IMR-90 (cell line): ENCODE measurements at regions not wholly inside any gene's neighbourhood (a gene's known extent, or its start where the extent isn't known, plus 50 kb on each side); places are given as distances from the start of the nearest gene placed in this dataset.
A peak's percentile ranks its signal among the peaks of the same experiment; 100 is the strongest.

ENCODE experiments used
- ATAC-seq: fragments of 200-7000 bp; cut with Tn5 transposase; 2 replicates; pipeline ENCODE4 v1.9.1; 2020; ENCODE audit warnings: low read depth, mild to moderate bottlenecking, moderate library complexity
- BruUV-seq: library from RNA; stranded (reverse); fragments of 400-500 nt; replicated peaks from 2 replicates; lab custom pipeline; 2021; lab: Mats Ljungman, UMichigan
- CTCF ChIA-PET: fragments of 300-600 bp; formaldehyde crosslinking; extraction: SDS; loops from one replicate; lab custom pipeline; 2021; ENCODE audit warnings: antibody characterized with exemption; lab: Yijun Ruan, JAX
- POLR2A ChIA-PET: fragments of 300-600 bp; sonication (Branson Sonifier 250); formaldehyde crosslinking; loops from one replicate; lab custom pipeline; 2022; ENCODE audit warnings: antibody characterized with exemption; ENCODE audit not compliant: unreplicated experiment; lab: Charles Lee
- DNase-seq: peaks from one replicate; pipeline ENCODE4 v3.0.0; 2013
- H2AFZ ChIP-seq: replicated peaks from 2 replicates; pipeline ENCODE3; 2013; ENCODE audit warnings: low read length, mild to moderate bottlenecking; ENCODE audit not compliant: poor library complexity
- H2AK5ac ChIP-seq: 2 replicates; pipeline ENCODE4 v1.6.1; 2013; ENCODE audit warnings: low read depth, low read length, inconsistent platforms
- H2AK9ac ChIP-seq: replicated peaks from 2 replicates; pipeline ENCODE3; 2013; ENCODE audit warnings: mild to moderate bottlenecking, low read depth, low read length, moderate library complexity; ENCODE audit not compliant: poor library complexity
- H2BK120ac ChIP-seq: 2 replicates; pipeline ENCODE4 v1.6.1; 2013; ENCODE audit warnings: low read depth, low read length, inconsistent platforms
- H2BK15ac ChIP-seq: 3 replicates; pipeline ENCODE4 v1.6.1; 2013; ENCODE audit warnings: low read depth, low read length, inconsistent platforms
- H2BK20ac ChIP-seq: 2 replicates; pipeline ENCODE4 v1.6.1; 2013; ENCODE audit warnings: low read depth, mild to moderate bottlenecking, inconsistent platforms, low read length, moderate library complexity
- H2BK5ac ChIP-seq: 2 replicates; pipeline ENCODE4 v1.6.1; 2013; ENCODE audit warnings: mild to moderate bottlenecking, low read depth, low read length, inconsistent platforms; ENCODE audit not compliant: poor library complexity, severe bottlenecking
- H3K14ac ChIP-seq: replicated peaks from 2 replicates; pipeline ENCODE4 v1.6.1; 2013; ENCODE audit warnings: low read depth, low read length, inconsistent platforms
- H3K18ac ChIP-seq: 2 replicates; pipeline ENCODE4 v1.6.1; 2013; ENCODE audit warnings: low read depth, low read length, control low read depth
- H3K23ac ChIP-seq: 2 replicates; pipeline ENCODE4 v1.6.1; 2013; ENCODE audit warnings: low read depth, low read length, inconsistent platforms
- H3K27ac ChIP-seq: 2 replicates; pipeline ENCODE4 v1.5.1; 2013; ENCODE audit warnings: mild to moderate bottlenecking, control low read depth, low read length; ENCODE audit not compliant: insufficient read depth
- H3K27me3 ChIP-seq: 2 replicates; pipeline ENCODE4 v1.6.1; 2013; ENCODE audit warnings: low read length; ENCODE audit not compliant: control insufficient read depth, insufficient read depth
- H3K36me3 ChIP-seq: 2 replicates; pipeline ENCODE4 v1.6.1; 2013; ENCODE audit warnings: low read length, mixed read lengths; ENCODE audit not compliant: control insufficient read depth, insufficient read depth
- H3K4ac ChIP-seq: 2 replicates; pipeline ENCODE4 v1.6.1; 2013; ENCODE audit warnings: low read depth, low read length, inconsistent platforms
- H3K4me1 ChIP-seq: 2 replicates; pipeline ENCODE4 v1.6.1; 2013; ENCODE audit warnings: low read length, mixed read lengths; ENCODE audit not compliant: control insufficient read depth, insufficient read depth
- H3K4me2 ChIP-seq: 2 replicates; pipeline ENCODE4 v1.6.1; 2013; ENCODE audit warnings: low read depth, mild to moderate bottlenecking, control low read depth, low read length, moderate library complexity
- H3K4me3 ChIP-seq: 2 replicates; pipeline ENCODE4 v1.5.1; 2013; ENCODE audit warnings: low read depth, mild to moderate bottlenecking, control low read depth, low read length, moderate library complexity; ENCODE audit not compliant: insufficient read depth
- H3K56ac ChIP-seq: 2 replicates; pipeline ENCODE4 v1.6.1; 2013; ENCODE audit warnings: low read length, inconsistent platforms; ENCODE audit not compliant: insufficient read depth; ENCODE audit errors: extremely low read depth
- H3K79me1 ChIP-seq, 2 experiments: 2 replicates each; pipeline ENCODE4 v1.6.1; 2013; ENCODE audit warnings: low read length in 2 of 2, inconsistent platforms in 1 of 2, low read depth in 1 of 2
- H3K9ac ChIP-seq: 2 replicates; pipeline ENCODE4 v1.6.1; 2013; ENCODE audit warnings: low read depth, low read length, control low read depth
- H3K9me1 ChIP-seq: 2 replicates; pipeline ENCODE4 v1.6.1; 2013; ENCODE audit warnings: low read length, inconsistent platforms; ENCODE audit not compliant: insufficient read depth
- H3K9me3 ChIP-seq: 2 replicates; pipeline ENCODE4 v1.6.1; 2013; ENCODE audit warnings: low read length; ENCODE audit not compliant: control insufficient read depth, insufficient read depth
- H4K20me1 ChIP-seq: 2 replicates; pipeline ENCODE4 v1.6.1; 2013; ENCODE audit warnings: low read length, inconsistent platforms; ENCODE audit not compliant: insufficient read depth
- H4K5ac ChIP-seq: 2 replicates; pipeline ENCODE4 v1.6.1; 2013; ENCODE audit warnings: mild to moderate bottlenecking, low read depth, low read length, control low read depth
- H4K8ac ChIP-seq, 2 experiments: 2 replicates each; pipeline ENCODE4 v1.6.1; 2013; ENCODE audit warnings: low read depth in 2 of 2, low read length in 2 of 2, control low read depth in 1 of 2, inconsistent platforms in 1 of 2
- H4K91ac ChIP-seq: 2 replicates; pipeline ENCODE4 v1.6.1; 2013; ENCODE audit warnings: low read depth, low read length, inconsistent platforms; ENCODE audit not compliant: insufficient read depth
- BHLHE40 ChIP-seq: fragments of 150-350 bp; IDR thresholded peaks from 2 replicates; pipeline ENCODE4 v1.6.1; 2016; ENCODE audit warnings: mild to moderate bottlenecking, low read depth, low read length
- CEBPB ChIP-seq: IDR thresholded peaks from 2 replicates; pipeline ENCODE4 v1.6.1; 2012; ENCODE audit warnings: low read depth, low read length, improper control_type of control experiment
- CHD1 ChIP-seq: IDR thresholded peaks from 2 replicates; pipeline ENCODE4 v1.6.1; 2012; ENCODE audit warnings: low read depth, low read length, improper control_type of control experiment
- CTCF ChIP-seq: conservative IDR thresholded peaks from 2 replicates; pipeline ENCODE4 v1.5.1; 2012; ENCODE audit warnings: mild to moderate bottlenecking, low read depth, low read length, improper control_type of control experiment
- FOS ChIP-seq: fragments of 150-350 bp; IDR thresholded peaks from 2 replicates; pipeline ENCODE4 v1.6.1; 2016; ENCODE audit warnings: low read depth, low read length
- MAFK ChIP-seq: IDR thresholded peaks from 2 replicates; pipeline ENCODE4 v1.6.1; 2012; ENCODE audit warnings: low read depth, low read length, improper control_type of control experiment
- MAZ ChIP-seq: IDR thresholded peaks from 2 replicates; pipeline ENCODE4 v1.6.1; 2012; ENCODE audit warnings: low read depth, mild to moderate bottlenecking, low read length, improper control_type of control experiment, moderate library complexity, borderline replicate concordance
- MXI1 ChIP-seq: IDR thresholded peaks from 2 replicates; pipeline ENCODE4 v1.6.1; 2012; ENCODE audit warnings: low read depth, mild to moderate bottlenecking, low read length, moderate library complexity, borderline replicate concordance
- NFE2L2 ChIP-seq: fragments of 150-350 bp; IDR thresholded peaks from 2 replicates; pipeline ENCODE4 v1.6.1; 2016; ENCODE audit warnings: low read depth, mild to moderate bottlenecking, low read length
- POLR2A ChIP-seq: IDR thresholded peaks from 2 replicates; pipeline ENCODE4 v1.6.1; 2012; ENCODE audit warnings: mild to moderate bottlenecking, low read depth, low read length
- RAD21 ChIP-seq: IDR thresholded peaks from 2 replicates; pipeline ENCODE4 v1.6.1; 2012; ENCODE audit warnings: low read length, improper control_type of control experiment
- RCOR1 ChIP-seq: IDR thresholded peaks from 2 replicates; pipeline ENCODE4 v1.6.1; 2012; ENCODE audit warnings: mild to moderate bottlenecking, low read length, improper control_type of control experiment; ENCODE audit not compliant: insufficient replicate concordance
- RFX5 ChIP-seq: IDR thresholded peaks from 2 replicates; pipeline ENCODE4 v1.8.0; 2012; ENCODE audit warnings: low read depth, mild to moderate bottlenecking, low read length, moderate library complexity
- SMC3 ChIP-seq: fragments of 150-350 bp; IDR thresholded peaks from 2 replicates; pipeline ENCODE4 v1.6.1; 2016; ENCODE audit warnings: low read depth, mild to moderate bottlenecking, antibody characterized with exemption, low read length, moderate library complexity
- whole genome bisulfite sequencing, 2 experiments: methylation state at CpG; one replicate each; pipeline versions ENCODE4 v1.1.5 to v1.1.7; 2013; ENCODE audit warnings: missing lambda C conversion rate in 2 of 2; ENCODE audit not compliant: insufficient read length in 1 of 2; ENCODE audit errors: extremely low coverage in 2 of 2; 5-methylcytosine and 5-hydroxymethylcytosine counted together
- dilution Hi-C: fragments of 300-500 bp; cut with HindIII; formaldehyde crosslinking; loops from one replicate; pipeline ENCODE4 v1.14.3; 2018; ENCODE audit warnings: low sequenced_read_pairs; ENCODE audit not compliant: unreplicated experiment
- in situ Hi-C: fragments of 300-500 bp; cut with MboI; formaldehyde crosslinking; loops from 3 replicates; pipeline ENCODE4 v1.14.3; 2019; ENCODE audit warnings: low sequenced_read_pairs, inconsistent platforms, mixed read lengths
- intact Hi-C: fragments of 100-400 bp; cut with micrococcal nuclease; formaldehyde crosslinking; loops from 2 replicates; pipeline ENCODE4 v1.10.0; 2022
- TF ChIP-seq, protein P1 (sequence below): fragments of 150-350 bp; IDR thresholded peaks from 2 replicates; pipeline ENCODE4 v1.6.1; 2017; ENCODE audit warnings: mild to moderate bottlenecking, antibody characterized with exemption, low read length, low read depth
- TF ChIP-seq, protein P2 (sequence below): fragments of 150-350 bp; IDR thresholded peaks from 2 replicates; pipeline ENCODE4 v1.6.1; 2016; ENCODE audit warnings: low read depth, mild to moderate bottlenecking, low read length, moderate library complexity, borderline replicate concordance

DNA sequence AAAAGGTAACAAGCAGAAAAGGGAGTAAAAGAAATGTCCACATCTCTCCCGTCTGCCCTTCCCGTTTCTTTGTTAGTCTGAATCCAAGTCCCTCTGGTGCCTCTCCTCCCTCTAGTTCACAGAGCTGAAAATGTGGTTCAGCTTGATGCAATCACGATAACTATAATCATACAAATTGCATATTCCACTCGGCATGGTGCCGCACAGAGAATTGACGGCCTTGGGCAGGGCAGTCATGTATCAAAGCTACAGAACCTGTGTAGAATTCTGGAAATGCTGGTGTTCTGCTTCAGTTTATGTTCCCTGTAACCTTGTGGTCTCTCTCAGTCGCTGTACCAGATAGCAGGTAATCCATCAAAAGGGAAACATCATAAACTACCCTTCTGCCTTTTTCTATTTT lies 562.9 kb upstream of the CBLB start:
- H2AK9ac ChIP-seq, result no peak overlapping the region
- TF ChIP-seq, protein P1, sequence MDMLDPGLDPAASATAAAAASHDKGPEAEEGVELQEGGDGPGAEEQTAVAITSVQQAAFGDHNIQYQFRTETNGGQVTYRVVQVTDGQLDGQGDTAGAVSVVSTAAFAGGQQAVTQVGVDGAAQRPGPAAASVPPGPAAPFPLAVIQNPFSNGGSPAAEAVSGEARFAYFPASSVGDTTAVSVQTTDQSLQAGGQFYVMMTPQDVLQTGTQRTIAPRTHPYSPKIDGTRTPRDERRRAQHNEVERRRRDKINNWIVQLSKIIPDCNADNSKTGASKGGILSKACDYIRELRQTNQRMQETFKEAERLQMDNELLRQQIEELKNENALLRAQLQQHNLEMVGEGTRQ, result no peak
- TF ChIP-seq NFE2L2 (no peak), RFX5 (no peak), CTCF (no peak), RAD21 (no peak), MXI1 (no peak), MAZ (no peak), FOS (no peak), MAFK (no peak), SMC3 (no peak), CHD1 (no peak), CEBPB (no peak), POLR2A (no peak), RCOR1 (no peak), BHLHE40 (no peak)
- TF ChIP-seq, protein P2, sequence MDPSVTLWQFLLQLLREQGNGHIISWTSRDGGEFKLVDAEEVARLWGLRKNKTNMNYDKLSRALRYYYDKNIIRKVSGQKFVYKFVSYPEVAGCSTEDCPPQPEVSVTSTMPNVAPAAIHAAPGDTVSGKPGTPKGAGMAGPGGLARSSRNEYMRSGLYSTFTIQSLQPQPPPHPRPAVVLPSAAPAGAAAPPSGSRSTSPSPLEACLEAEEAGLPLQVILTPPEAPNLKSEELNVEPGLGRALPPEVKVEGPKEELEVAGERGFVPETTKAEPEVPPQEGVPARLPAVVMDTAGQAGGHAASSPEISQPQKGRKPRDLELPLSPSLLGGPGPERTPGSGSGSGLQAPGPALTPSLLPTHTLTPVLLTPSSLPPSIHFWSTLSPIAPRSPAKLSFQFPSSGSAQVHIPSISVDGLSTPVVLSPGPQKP, result no peak
- H4K20me1 ChIP-seq, result no peaks in the 10 kb centered on the region
- 0 out of 2 replicates have a peak, but pooled peaks cover 3% of the 10 kb centered on the region for H3K9me1 ChIP-seq
- peak overlapping the region in 1 of 2 experiments; percentile 28; a peak in 2 of 4 replicates for H4K8ac ChIP-seq
- H3K4me2 ChIP-seq, result 0 out of 2 replicates have a peak overlapping the region, but pooled peaks have one; percentile 10
- no peaks in the 10 kb centered on the region for H3K79me1 ChIP-seq
- H2AK5ac ChIP-seq, result no peak overlapping the region
- dilution Hi-C loops, result no loop called here
- H3K14ac ChIP-seq, result peak overlapping the region; percentile 13; the same call in 1 of the 2 replicates
- peak overlapping the region; percentile 30 for H4K5ac ChIP-seq
- no peak overlapping the region for H2BK5ac ChIP-seq
- H4K91ac ChIP-seq, result peak overlapping the region; percentile 42
- H3K9me3 ChIP-seq, result no peaks in the 10 kb centered on the region
- ATAC-seq (no peak), DNase-seq (peak; percentile 16)
- 83% methylated on average over 1 of the region's 7 CpGs; no CpG with 5 or more reads in 1 of the 2 experiments for WGBS, 2 experiments
- in situ Hi-C loops, result no loop called here
- no peak overlapping the region for H3K23ac ChIP-seq
- intact Hi-C loops, result no loop called here
- H3K56ac ChIP-seq, result no peak overlapping the region
- H2AFZ ChIP-seq, result peak overlapping the region; percentile 53
- H3K27me3 ChIP-seq, result no peaks in the 10 kb centered on the region
- H3K4me3 ChIP-seq, result no peak overlapping the region
- peak overlapping the region; percentile 0; the same call in 1 of the 2 replicates for H3K4ac ChIP-seq
- CTCF ChIA-PET, result no interaction called here
- peak overlapping the region; percentile 60; the same call in 1 of the 2 replicates for H3K18ac ChIP-seq
- no TSS peak for BruUV-seq
- no peaks in the 10 kb centered on the region for H3K36me3 ChIP-seq
- peaks cover 11% of the 10 kb centered on the region for H3K4me1 ChIP-seq
- POLR2A ChIA-PET, result no interaction called here
- no peak overlapping the region for H3K9ac ChIP-seq
- H2BK120ac ChIP-seq, result peak overlapping the region; percentile 56; the same call in 1 of the 2 replicates
- peak overlapping the region; percentile 39; the same call in 1 of the 2 replicates for H2BK20ac ChIP-seq
- no peak overlapping the region; the same call in 1 of the 2 replicates for H3K27ac ChIP-seq
- peak overlapping the region; percentile 47; the same call in 2 of the 3 replicates for H2BK15ac ChIP-seq
